Neuronal stem cell (in vitro differentiated cells): ENCODE measurements at regions not wholly inside any gene's neighbourhood (a gene's known extent, or its start where the extent isn't known, plus 50 kb on each side); places are given as distances from the start of the nearest gene placed in this dataset.

ENCODE experiments used
- DNase-seq: peaks from one replicate; pipeline ENCODE4 v3.0.0-alpha.2; 2013; ENCODE audit warnings: low spot score
- H2AFZ ChIP-seq: one replicate; pipeline ENCODE4 v1.6.1; 2013; ENCODE audit warnings: mild to moderate bottlenecking, low read length, inconsistent platforms
- H2AK5ac ChIP-seq: 2 replicates; pipeline ENCODE4 v1.6.1; 2013; ENCODE audit warnings: low read depth, mild to moderate bottlenecking, inconsistent platforms, low read length, moderate library complexity, mixed read lengths
- H2BK120ac ChIP-seq: 2 replicates; pipeline ENCODE4 v1.6.1; 2013; ENCODE audit warnings: low read depth, mild to moderate bottlenecking, inconsistent platforms, low read length, moderate library complexity, mixed read lengths
- H2BK12ac ChIP-seq: one replicate; pipeline ENCODE4 v1.6.1; 2013; ENCODE audit warnings: low read length, inconsistent platforms
- H2BK15ac ChIP-seq: 2 replicates; pipeline ENCODE4 v1.6.1; 2013; ENCODE audit warnings: mild to moderate bottlenecking, low read length, inconsistent platforms, mixed read lengths
- H2BK5ac ChIP-seq: one replicate; pipeline ENCODE4 v1.6.1; 2013; ENCODE audit warnings: inconsistent platforms, mild to moderate bottlenecking, low read length, moderate library complexity
- H3K14ac ChIP-seq: one replicate; pipeline ENCODE4 v1.6.1; 2013; ENCODE audit warnings: low read length, inconsistent platforms
- H3K18ac ChIP-seq: 2 replicates; pipeline ENCODE4 v1.6.1; 2013; ENCODE audit warnings: low read length, inconsistent platforms
- H3K23ac ChIP-seq: 2 replicates; pipeline ENCODE4 v1.6.1; 2013; ENCODE audit warnings: low read depth, mild to moderate bottlenecking, mixed read lengths, low read length, inconsistent platforms; ENCODE audit not compliant: poor library complexity
- H3K27ac ChIP-seq: replicated peaks from 3 replicates; pipeline ENCODE4 v1.5.1; 2013; ENCODE audit warnings: low read length, inconsistent platforms
- H3K27me3 ChIP-seq, 3 experiments: 2 replicates each; pipeline ENCODE4 v1.6.1; 2013; ENCODE audit warnings: low read length in 3 of 3, mild to moderate bottlenecking in 2 of 3, inconsistent platforms in 1 of 3, low read depth in 1 of 3, mixed read lengths in 1 of 3, moderate library complexity in 1 of 3; ENCODE audit not compliant: control insufficient read depth in 3 of 3, insufficient read depth in 3 of 3
- H3K36me3 ChIP-seq, 2 donors: replicated peaks in 1 of 2; 2 replicates each; pipeline ENCODE4 v1.6.1; 2013; ENCODE audit warnings: low read length in 2 of 2; ENCODE audit not compliant: control insufficient read depth in 2 of 2, insufficient read depth in 2 of 2
- H3K4ac ChIP-seq: 2 replicates; pipeline ENCODE4 v1.6.1; 2013; ENCODE audit warnings: inconsistent platforms, mild to moderate bottlenecking, low read length, moderate library complexity
- H3K4me1 ChIP-seq, 2 donors: 1 replicate in 1 of 2; 2 replicates in 1 of 2; pipeline ENCODE4 v1.6.1; 2013; ENCODE audit warnings: low read length in 2 of 2, low read depth in 1 of 2; ENCODE audit not compliant: control insufficient read depth in 2 of 2, insufficient read depth in 1 of 2
- H3K4me2 ChIP-seq: one replicate; pipeline ENCODE4 v1.6.1; 2013; ENCODE audit warnings: mild to moderate bottlenecking, low read length, inconsistent platforms; ENCODE audit not compliant: insufficient read depth, poor library complexity, severe bottlenecking
- H3K4me3 ChIP-seq, 2 donors: 2 replicates each; pipeline ENCODE4 v1.5.1; 2013; ENCODE audit warnings: low read length in 2 of 2, mild to moderate bottlenecking in 2 of 2, inconsistent platforms in 1 of 2, moderate library complexity in 1 of 2
- H3K79me1 ChIP-seq: one replicate; pipeline ENCODE4 v1.6.1; 2013; ENCODE audit warnings: low read depth, mild to moderate bottlenecking, inconsistent platforms, low read length, moderate library complexity
- H3K9ac ChIP-seq: one replicate; pipeline ENCODE4 v1.6.1; 2013; ENCODE audit warnings: mild to moderate bottlenecking, low read depth, low read length, inconsistent platforms; ENCODE audit not compliant: poor library complexity
- H3K9me3 ChIP-seq, 2 donors: replicated peaks in 1 of 2; 2 replicates each; pipeline versions ENCODE3 to v1.6.1; 2013; ENCODE audit warnings: low read length in 2 of 2, mild to moderate bottlenecking in 2 of 2, inconsistent platforms in 1 of 2, low read depth in 1 of 2, mixed read lengths in 1 of 2, moderate library complexity in 1 of 2; ENCODE audit not compliant: control insufficient read depth in 2 of 2, insufficient read depth in 1 of 2
- H4K8ac ChIP-seq: one replicate; pipeline ENCODE4 v1.6.1; 2013; ENCODE audit warnings: low read depth, mild to moderate bottlenecking, inconsistent platforms, low read length, moderate library complexity
- H4K91ac ChIP-seq: one replicate; pipeline ENCODE4 v1.6.1; 2013; ENCODE audit warnings: low read length, low read depth, mild to moderate bottlenecking, inconsistent platforms; ENCODE audit not compliant: poor library complexity
- WGBS, 2 donors: extraction: QIAGEN DNeasy Blood & Tissue Kit; methylation state at CpG; one replicate each; pipeline ENCODE4 v1.1.7; 2013; ENCODE audit warnings: missing lambda C conversion rate in 2 of 2, mixed read lengths in 1 of 2; ENCODE audit not compliant: insufficient read length in 2 of 2, insufficient replicate concordance in 1 of 2; ENCODE audit errors: extremely low coverage in 2 of 2; 5-methylcytosine and 5-hydroxymethylcytosine counted together

GRCh38 chr15:56568466-56569167, 103.7 kb upstream of the MNS1 start:
- peaks cover 0 to 2% of the 10 kb centered on the region in 2 donors for H3K9me3 ChIP-seq
- peak overlapping the region; percentile 18 for H3K4me2 ChIP-seq
- H3K36me3 ChIP-seq = no peaks in the 10 kb centered on the region
- no peak overlapping the region for H3K14ac ChIP-seq
- no peak overlapping the region for H2BK5ac ChIP-seq
- H2AK5ac ChIP-seq = no peak overlapping the region
- H2BK12ac ChIP-seq = no peak overlapping the region
- no peak overlapping the region for H3K18ac ChIP-seq
- H2AFZ ChIP-seq = no peak overlapping the region
- no peak overlapping the region for H3K4ac ChIP-seq
- H3K9ac ChIP-seq = no peak overlapping the region
- WGBS, 2 donors = no CpG with 5 or more reads among the region's 4 CpGs
- H3K23ac ChIP-seq = no peak overlapping the region
- no peak overlapping the region for H2BK15ac ChIP-seq
- no peak overlapping the region for H2BK120ac ChIP-seq
- no peak for DNase-seq
- H4K91ac ChIP-seq = no peak overlapping the region
- H4K8ac ChIP-seq = no peak overlapping the region
- no peaks in the 10 kb centered on the region for H3K4me1 ChIP-seq
- no peaks in the 10 kb centered on the region for H3K79me1 ChIP-seq
- H3K27me3 ChIP-seq = no peaks in the 10 kb centered on the region
- no peak overlapping the region for H3K4me3 ChIP-seq
- no peak overlapping the region for H3K27ac ChIP-seq

GRCh38 chr15:56557415-56557814, 92.5 kb upstream of the MNS1 start:
- no peak overlapping the region for H3K23ac ChIP-seq
- no peak overlapping the region for H3K9ac ChIP-seq
- no peak overlapping the region for H2AFZ ChIP-seq
- H3K36me3 ChIP-seq = no peaks in the 10 kb centered on the region
- no peak overlapping the region for H3K4ac ChIP-seq
- no peak overlapping the region for H3K18ac ChIP-seq
- no peaks in the 10 kb centered on the region for H3K79me1 ChIP-seq
- H2BK15ac ChIP-seq = no peak overlapping the region
- H2AK5ac ChIP-seq = no peak overlapping the region
- no peak overlapping the region for H2BK12ac ChIP-seq
- no peak overlapping the region for H2BK120ac ChIP-seq
- no peaks in the 10 kb centered on the region for H3K27me3 ChIP-seq
- no peak overlapping the region for H3K4me3 ChIP-seq
- H4K8ac ChIP-seq = no peak overlapping the region
- H3K9me3 ChIP-seq = no peaks in the 10 kb centered on the region
- H3K4me1 ChIP-seq = no peaks in the 10 kb centered on the region
- no peak overlapping the region for H4K91ac ChIP-seq
- no peak overlapping the region for H3K27ac ChIP-seq
- H2BK5ac ChIP-seq = no peak overlapping the region
- no peak overlapping the region for H3K4me2 ChIP-seq
- no peak overlapping the region for H3K14ac ChIP-seq
- DNase-seq = no peak

- no peak overlapping the region for H4K91ac ChIP-seq
- no peaks in the 10 kb centered on the region for H3K9me3 ChIP-seq
- H2AFZ ChIP-seq = no peak overlapping the region
- no peak overlapping the region for H2BK5ac ChIP-seq
- no peaks in the 10 kb centered on the region for H3K4me1 ChIP-seq
- no peak overlapping the region for H2BK15ac ChIP-seq
- no peak overlapping the region for H3K27ac ChIP-seq
- H2BK12ac ChIP-seq = no peak overlapping the region
- H3K18ac ChIP-seq = no peak overlapping the region
- H3K14ac ChIP-seq = no peak overlapping the region
- no peak overlapping the region for H2AK5ac ChIP-seq
- H3K36me3 ChIP-seq = no peaks in the 10 kb centered on the region
- no peak for DNase-seq
- no peak overlapping the region for H2BK120ac ChIP-seq
- H3K4me2 ChIP-seq = no peak overlapping the region
- H3K79me1 ChIP-seq = no peaks in the 10 kb centered on the region
- H3K23ac ChIP-seq = no peak overlapping the region
- H3K4me3 ChIP-seq = no peak overlapping the region
- no peak overlapping the region for H4K8ac ChIP-seq
- H3K27me3 ChIP-seq = no peaks in the 10 kb centered on the region
- no CpG with 5 or more reads among the region's 1 CpG for WGBS, 2 donors
- H3K9ac ChIP-seq = no peak overlapping the region
- H3K4ac ChIP-seq = no peak overlapping the region
Observed at GRCh38 chr15:56553486-56553885, 88.5 kb upstream of the MNS1 start.

GRCh38 chr15:56552659-56553058, 87.7 kb upstream of the MNS1 start:
- Histone ChIP-seq H3K9ac (no peak overlapping the region), H2BK15ac (no peak overlapping the region), H2BK12ac (no peak overlapping the region), H3K4ac (no peak overlapping the region), H2BK5ac (no peak overlapping the region), H3K36me3 (no peaks in the 10 kb centered on the region), H3K27ac (no peak overlapping the region), H4K8ac (no peak overlapping the region), H3K14ac (no peak overlapping the region), H4K91ac (no peak overlapping the region), H3K79me1 (no peaks in the 10 kb centered on the region), H3K9me3 (no peaks in the 10 kb centered on the region), H3K4me1 (no peaks in the 10 kb centered on the region), H2BK120ac (no peak overlapping the region), H3K27me3 (no peaks in the 10 kb centered on the region), H3K4me3 (no peak overlapping the region), H2AK5ac (no peak overlapping the region), H2AFZ (no peak overlapping the region), H3K23ac (no peak overlapping the region), H3K18ac (no peak overlapping the region), H3K4me2 (no peak overlapping the region)
- WGBS, 2 donors = no CpG with 5 or more reads among the region's 1 CpG
- no peak for DNase-seq
